ENCODE measurements at regions not wholly inside any gene's neighbourhood (a gene's known extent, or its start where the extent isn't known, plus 50 kb on each side); places are given as distances from the start of the nearest gene placed in this dataset.

DNA sequence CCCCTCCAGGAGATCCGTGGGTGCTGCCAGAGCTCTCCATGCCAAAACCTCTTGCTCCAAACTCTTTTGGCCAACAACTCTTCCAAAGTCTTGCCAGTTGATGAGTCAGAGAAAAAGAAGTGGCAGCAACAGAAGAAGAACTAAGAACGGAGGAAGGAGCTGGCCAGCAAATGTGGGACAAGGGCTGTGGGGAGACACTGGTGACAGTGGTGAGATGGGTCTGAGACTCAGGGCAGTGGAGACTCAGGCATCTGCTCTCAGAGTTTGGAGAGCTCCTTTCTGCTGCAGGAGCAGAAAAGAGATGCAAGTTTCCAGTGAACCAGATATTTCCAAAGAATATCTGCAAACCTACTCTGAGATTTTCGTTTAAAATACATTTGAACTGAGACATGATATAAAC lies 92.3 kb upstream of the SEMA6A start:
- H3K4me2 ChIP-seq (ENCODE audit: low read length), result no peak overlapping the region
- TF ChIP-seq RAD21 (conservative IDR thresholded peaks at IDR 0.05) (no peak), TAF1 (IDR thresholded peaks at IDR 0.05; ENCODE audit: low read depth) (no peak), MXI1 (conservative IDR thresholded peaks at IDR 0.05; ENCODE audit: poor library complexity, severe bottlenecking) (no peak), POLR2AphosphoS5 (IDR thresholded peaks at IDR 0.05) (no peak), EP300 (conservative IDR thresholded peaks at IDR 0.05; ENCODE audit: poor library complexity, severe bottlenecking) (no peak), SMC3 (conservative IDR thresholded peaks at IDR 0.05; ENCODE audit: poor library complexity) (no peak), EZH2 (IDR thresholded peaks at IDR 0.05; ENCODE audit: borderline replicate concordance, insufficient read depth, low read length, poor library complexity, severe bottlenecking) (no peak)
- TF ChIP-seq, protein P1, sequence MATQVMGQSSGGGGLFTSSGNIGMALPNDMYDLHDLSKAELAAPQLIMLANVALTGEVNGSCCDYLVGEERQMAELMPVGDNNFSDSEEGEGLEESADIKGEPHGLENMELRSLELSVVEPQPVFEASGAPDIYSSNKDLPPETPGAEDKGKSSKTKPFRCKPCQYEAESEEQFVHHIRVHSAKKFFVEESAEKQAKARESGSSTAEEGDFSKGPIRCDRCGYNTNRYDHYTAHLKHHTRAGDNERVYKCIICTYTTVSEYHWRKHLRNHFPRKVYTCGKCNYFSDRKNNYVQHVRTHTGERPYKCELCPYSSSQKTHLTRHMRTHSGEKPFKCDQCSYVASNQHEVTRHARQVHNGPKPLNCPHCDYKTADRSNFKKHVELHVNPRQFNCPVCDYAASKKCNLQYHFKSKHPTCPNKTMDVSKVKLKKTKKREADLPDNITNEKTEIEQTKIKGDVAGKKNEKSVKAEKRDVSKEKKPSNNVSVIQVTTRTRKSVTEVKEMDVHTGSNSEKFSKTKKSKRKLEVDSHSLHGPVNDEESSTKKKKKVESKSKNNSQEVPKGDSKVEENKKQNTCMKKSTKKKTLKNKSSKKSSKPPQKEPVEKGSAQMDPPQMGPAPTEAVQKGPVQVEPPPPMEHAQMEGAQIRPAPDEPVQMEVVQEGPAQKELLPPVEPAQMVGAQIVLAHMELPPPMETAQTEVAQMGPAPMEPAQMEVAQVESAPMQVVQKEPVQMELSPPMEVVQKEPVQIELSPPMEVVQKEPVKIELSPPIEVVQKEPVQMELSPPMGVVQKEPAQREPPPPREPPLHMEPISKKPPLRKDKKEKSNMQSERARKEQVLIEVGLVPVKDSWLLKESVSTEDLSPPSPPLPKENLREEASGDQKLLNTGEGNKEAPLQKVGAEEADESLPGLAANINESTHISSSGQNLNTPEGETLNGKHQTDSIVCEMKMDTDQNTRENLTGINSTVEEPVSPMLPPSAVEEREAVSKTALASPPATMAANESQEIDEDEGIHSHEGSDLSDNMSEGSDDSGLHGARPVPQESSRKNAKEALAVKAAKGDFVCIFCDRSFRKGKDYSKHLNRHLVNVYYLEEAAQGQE (IDR thresholded peaks at IDR 0.05; ENCODE audit: borderline replicate concordance), result no peak
- TF ChIP-seq, protein P2, sequence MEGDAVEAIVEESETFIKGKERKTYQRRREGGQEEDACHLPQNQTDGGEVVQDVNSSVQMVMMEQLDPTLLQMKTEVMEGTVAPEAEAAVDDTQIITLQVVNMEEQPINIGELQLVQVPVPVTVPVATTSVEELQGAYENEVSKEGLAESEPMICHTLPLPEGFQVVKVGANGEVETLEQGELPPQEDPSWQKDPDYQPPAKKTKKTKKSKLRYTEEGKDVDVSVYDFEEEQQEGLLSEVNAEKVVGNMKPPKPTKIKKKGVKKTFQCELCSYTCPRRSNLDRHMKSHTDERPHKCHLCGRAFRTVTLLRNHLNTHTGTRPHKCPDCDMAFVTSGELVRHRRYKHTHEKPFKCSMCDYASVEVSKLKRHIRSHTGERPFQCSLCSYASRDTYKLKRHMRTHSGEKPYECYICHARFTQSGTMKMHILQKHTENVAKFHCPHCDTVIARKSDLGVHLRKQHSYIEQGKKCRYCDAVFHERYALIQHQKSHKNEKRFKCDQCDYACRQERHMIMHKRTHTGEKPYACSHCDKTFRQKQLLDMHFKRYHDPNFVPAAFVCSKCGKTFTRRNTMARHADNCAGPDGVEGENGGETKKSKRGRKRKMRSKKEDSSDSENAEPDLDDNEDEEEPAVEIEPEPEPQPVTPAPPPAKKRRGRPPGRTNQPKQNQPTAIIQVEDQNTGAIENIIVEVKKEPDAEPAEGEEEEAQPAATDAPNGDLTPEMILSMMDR (IDR thresholded peaks at IDR 0.05; ENCODE audit: poor library complexity, severe bottlenecking), result no peak
- H3K79me2 ChIP-seq (replicated peaks; ENCODE audit: insufficient read depth, low read length), result no peaks in the 10 kb centered on the region
- no peaks in the 10 kb centered on the region for H3K36me3 ChIP-seq (ENCODE audit: insufficient read depth, low read length)
- no peaks in the 10 kb centered on the region for H3K9me2 ChIP-seq (ENCODE audit: insufficient read depth, low read length)
- H3K9me3 ChIP-seq (ENCODE audit: low read length), result no peaks in the 10 kb centered on the region
- no peak overlapping the region for H3K9ac ChIP-seq (ENCODE audit: low read length)
- H4K20me1 ChIP-seq (ENCODE audit: insufficient read depth), result no peaks in the 10 kb centered on the region
- H3F3A ChIP-seq (ENCODE audit: insufficient read depth, low read length, poor library complexity, severe bottlenecking), result no peaks in the 10 kb centered on the region
- H3K27me3 ChIP-seq (ENCODE audit: insufficient read depth, low read depth, low read length), result no peaks in the 10 kb centered on the region
- H2AFZ ChIP-seq (ENCODE audit: low read depth, low read length), result no peak overlapping the region
- no peak overlapping the region for H3K4me3 ChIP-seq (ENCODE audit: low read length)
- H3K27ac ChIP-seq (ENCODE audit: low read length), result no peak overlapping the region

DNA sequence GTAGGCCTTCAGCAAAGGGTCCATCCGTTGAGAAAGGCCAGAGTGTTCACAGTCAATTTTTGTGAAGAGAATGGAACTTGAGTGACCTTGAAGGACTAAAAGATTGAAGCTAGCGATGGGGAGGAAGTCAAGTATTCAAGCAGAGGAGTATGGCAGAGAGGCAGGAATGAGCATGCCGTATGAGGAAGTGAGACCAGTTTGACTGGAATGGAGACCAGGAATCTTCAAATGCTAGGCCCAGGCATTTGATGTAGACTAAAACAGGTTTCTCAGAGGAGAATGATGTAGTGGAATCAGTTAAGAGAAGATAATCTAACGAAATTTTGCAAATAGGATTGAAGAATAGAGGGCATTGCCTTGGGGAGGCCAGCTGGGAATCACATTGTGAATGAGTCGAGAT lies 90.4 kb upstream of the SEMA6A start:
- Histone ChIP-seq H3K9me2 (ENCODE audit: insufficient read depth, low read length) (no peaks in the 10 kb centered on the region), H3K79me2 (replicated peaks; ENCODE audit: insufficient read depth, low read length) (no peaks in the 10 kb centered on the region), H4K20me1 (ENCODE audit: insufficient read depth) (no peaks in the 10 kb centered on the region), H3K27ac (ENCODE audit: low read length) (no peak overlapping the region), H2AFZ (ENCODE audit: low read depth, low read length) (no peak overlapping the region), H3K27me3 (ENCODE audit: insufficient read depth, low read depth, low read length) (no peaks in the 10 kb centered on the region), H3K4me2 (ENCODE audit: low read length) (no peak overlapping the region), H3K9ac (ENCODE audit: low read length) (no peak overlapping the region), H3K9me3 (ENCODE audit: low read length) (no peaks in the 10 kb centered on the region), H3K36me3 (ENCODE audit: insufficient read depth, low read length) (no peaks in the 10 kb centered on the region), H3K4me3 (ENCODE audit: low read length) (no peak overlapping the region), H3F3A (ENCODE audit: insufficient read depth, low read length, poor library complexity, severe bottlenecking) (no peaks in the 10 kb centered on the region)
- TF ChIP-seq EP300 (conservative IDR thresholded peaks at IDR 0.05; ENCODE audit: poor library complexity, severe bottlenecking) (no peak), TAF1 (IDR thresholded peaks at IDR 0.05; ENCODE audit: low read depth) (no peak), POLR2AphosphoS5 (IDR thresholded peaks at IDR 0.05) (no peak), SMC3 (conservative IDR thresholded peaks at IDR 0.05; ENCODE audit: poor library complexity) (no peak), EZH2 (IDR thresholded peaks at IDR 0.05; ENCODE audit: borderline replicate concordance, insufficient read depth, low read length, poor library complexity, severe bottlenecking) (no peak), MXI1 (conservative IDR thresholded peaks at IDR 0.05; ENCODE audit: poor library complexity, severe bottlenecking) (no peak), RAD21 (conservative IDR thresholded peaks at IDR 0.05) (no peak)
- TF ChIP-seq, protein P2 (IDR thresholded peaks at IDR 0.05; ENCODE audit: poor library complexity, severe bottlenecking), result no peak
- TF ChIP-seq, protein P1 (IDR thresholded peaks at IDR 0.05; ENCODE audit: borderline replicate concordance), result no peak
